HS-27A (cell line): ENCODE measurements at regions not wholly inside any gene's neighbourhood (a gene's known extent, or its start where the extent isn't known, plus 50 kb on each side); places are given as distances from the start of the nearest gene placed in this dataset.
A peak's percentile ranks its signal among the peaks of the same experiment; 100 is the strongest.
"Not testable (repeated sequence)": the region's sequence is repeated elsewhere in the genome, so short reads cannot be mapped to it uniquely, and the experiment has no call there.

Source experiments
- DNase-seq: peaks from one replicate; pipeline ENCODE4 v3.0.0-alpha.2; 2012; ENCODE audit warnings: low read depth, missing footprints

DNA sequence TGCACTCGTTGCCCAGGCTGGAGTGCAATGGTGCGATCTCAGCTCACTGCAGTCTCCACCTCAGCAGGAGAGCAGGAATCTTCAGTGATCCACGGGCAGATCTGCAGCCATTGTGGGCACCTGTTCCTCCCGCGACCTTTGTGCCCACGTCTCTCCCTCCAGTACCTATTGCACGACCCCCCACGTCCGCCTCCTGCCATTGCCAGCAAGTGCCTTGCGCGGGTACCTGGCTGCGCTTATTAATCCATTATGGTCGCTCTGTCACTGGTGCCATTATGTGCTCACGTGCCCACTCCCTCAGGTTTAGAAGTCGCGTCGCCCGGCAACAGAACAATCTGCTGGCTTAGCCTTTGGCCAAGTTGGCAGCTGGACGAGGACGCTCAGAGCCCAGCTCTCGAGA, 146.2 kb upstream of the C1QTNF3 start:
- not testable (repeated sequence) for DNase-seq

DNA sequence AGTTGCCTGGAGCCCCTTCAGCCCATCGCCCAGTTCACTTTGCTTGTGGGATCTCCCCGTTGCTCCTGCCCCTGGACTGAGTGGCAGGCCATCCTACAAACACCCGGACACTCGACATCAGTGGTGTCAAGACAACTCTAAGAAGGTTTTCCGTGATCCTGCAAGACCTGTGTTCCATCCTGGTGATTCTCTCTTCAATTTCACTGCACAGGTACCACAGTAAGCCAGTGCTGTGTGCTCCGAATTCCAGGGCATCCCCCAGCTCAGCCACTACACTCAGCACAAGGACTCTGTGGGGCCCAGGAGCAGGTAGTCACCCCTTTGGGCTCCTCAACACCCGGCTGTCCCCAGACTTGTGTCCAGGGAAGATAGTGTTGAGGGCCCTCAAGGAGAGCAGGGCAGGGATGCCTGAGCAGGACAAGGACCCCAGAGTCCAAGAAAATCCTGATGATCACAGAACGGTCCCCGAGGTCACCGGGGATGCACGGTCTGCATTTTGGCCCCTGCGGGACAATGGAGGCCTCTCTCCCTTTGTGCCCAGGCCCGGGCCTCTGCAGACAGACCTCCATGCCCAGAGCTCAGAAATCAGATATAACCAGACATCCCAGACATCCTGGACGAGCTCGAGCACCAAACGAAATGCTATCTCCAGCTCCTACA, 146.9 kb upstream of the C1QTNF3 start:
- DNase-seq: not testable (repeated sequence)

DNA sequence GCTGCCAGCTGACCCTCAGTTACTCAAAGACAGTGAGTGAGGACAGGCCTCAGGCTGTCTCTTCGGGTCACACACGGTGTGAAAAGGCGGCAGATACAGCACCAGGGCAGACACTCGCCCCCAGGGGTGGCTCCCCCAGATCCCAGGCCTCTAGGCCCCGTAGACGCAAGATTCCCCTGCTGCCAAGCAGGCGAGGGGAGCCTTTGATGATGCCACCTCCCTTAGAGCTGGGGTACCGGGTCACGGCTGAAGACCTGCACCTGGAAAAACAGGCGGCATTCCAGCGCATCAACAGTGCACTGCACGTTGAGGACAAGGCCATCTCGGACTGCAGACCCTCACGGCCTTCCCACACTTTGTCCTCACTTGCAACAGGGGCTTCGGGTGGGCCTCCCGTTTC, 147.5 kb upstream of the C1QTNF3 start:
- DNase-seq: not testable (repeated sequence)

DNA sequence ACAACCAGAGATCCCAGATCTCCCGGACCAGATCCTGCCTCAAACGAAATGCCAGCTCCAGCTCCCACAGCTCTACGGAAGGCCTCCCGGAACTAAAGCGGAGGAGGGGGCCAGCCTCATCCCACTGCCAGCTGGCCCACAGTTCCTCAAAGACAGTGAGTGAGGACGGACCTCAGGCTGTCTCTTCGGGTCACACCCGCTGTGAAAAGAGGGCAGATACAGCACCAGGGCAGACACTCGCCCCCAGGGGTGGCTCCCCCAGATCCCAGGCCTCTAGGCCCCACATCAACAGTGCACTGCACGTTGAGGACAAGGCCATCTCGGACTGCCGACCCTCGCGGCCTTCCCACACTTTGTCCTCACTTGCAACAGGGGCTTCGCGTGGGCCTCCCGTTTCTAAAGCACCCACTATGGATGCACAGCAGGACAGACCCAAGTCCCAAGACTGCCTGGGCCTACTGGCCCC, 148.3 kb upstream of the C1QTNF3 start:
- not testable (repeated sequence) for DNase-seq

DNA sequence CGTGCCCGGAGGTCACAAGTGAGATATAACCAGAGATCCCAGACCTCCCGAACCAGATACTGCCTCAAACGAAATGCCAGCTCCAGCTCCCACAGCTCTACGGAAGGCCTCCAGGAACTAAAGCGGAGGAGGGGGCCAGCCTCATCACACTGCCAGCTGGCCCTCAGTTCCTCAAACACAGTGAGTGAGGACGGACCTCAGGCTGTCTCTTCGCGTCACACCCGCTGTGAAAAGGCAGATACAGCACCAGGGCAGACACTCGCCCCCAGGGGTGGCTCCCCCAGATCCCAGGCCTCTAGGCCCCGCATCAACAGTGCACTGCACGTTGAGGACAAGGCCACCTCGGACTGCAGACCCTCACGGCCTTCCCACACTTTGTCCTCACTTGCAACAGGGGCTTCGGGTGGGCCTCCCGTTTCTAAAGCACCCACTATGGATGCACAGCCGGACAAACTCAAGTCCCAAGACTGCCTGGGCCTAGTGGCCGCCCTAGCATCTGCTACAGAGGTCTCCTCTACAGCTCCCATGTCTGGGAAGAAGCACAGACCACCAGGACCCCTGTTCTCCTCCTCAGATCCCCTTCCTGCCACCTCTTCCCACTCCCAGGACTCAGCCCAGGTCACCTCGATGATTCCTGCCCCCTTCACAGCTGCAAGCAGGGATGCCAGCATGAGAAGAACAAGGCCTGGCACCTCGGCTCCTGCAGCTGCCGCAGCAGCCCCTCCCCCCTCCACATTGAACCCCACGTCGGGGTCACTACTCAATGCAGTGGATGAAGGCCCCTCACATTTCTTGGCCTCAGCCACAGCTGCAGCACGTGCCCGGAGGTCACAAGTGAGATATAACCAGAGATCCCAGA, 149.3 kb upstream of the C1QTNF3 start:
- not testable (repeated sequence) for DNase-seq

DNA sequence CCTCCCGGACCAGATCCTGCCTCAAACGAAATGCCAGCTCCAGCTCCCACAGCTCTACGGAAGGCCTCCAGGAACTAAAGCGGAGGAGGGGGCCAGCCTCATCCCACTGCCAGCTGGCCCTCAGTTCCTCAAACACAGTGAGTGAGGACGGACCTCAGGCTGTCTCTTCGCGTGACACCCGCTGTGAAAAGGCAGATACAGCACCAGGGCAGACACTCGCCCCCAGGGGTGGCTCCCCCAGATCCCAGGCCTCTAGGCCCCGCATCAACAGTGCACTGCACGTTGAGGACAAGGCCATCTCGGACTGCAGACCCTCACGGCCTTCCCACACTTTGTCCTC, 149.9 kb upstream of the C1QTNF3 start:
- DNase-seq: not testable (repeated sequence)

DNA sequence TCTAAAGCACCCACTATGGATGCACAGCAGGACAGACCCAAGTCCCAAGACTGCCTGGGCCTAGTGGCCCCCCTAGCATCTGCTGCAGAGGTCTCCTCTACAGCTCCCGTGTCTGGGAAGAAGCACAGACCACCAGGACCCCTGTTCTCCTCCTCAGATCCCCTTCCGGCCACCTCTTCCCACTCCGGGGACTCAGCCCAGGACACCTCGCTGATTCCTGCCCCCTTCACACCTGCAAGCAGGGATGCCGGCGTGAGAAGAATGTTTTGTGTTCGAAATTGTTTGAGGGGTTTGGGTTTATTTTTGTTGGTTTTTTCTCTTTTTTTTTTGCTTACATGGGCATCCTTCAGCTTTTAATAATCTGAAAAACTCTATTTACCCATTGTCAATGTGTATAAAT, 150.3 kb upstream of the C1QTNF3 start:
- not testable (repeated sequence) for DNase-seq

DNA sequence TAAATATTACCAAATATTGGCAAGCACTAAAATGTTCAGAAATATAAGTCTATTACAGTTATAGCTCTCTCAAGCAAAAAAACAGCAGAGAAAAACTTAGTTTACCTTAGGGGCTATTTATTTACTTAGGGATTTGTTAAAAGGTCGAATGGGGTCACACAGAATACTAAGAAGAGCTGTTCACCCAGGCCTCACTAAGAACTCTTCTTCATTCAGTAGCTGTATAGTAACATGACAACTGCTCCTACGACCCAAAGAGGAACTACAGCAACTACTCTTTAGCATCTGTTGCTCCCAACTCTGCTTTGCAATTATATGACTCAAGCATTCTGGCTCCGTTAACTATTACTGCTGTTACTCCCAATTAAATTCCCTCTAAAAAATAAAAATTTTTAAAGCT, 150.8 kb upstream of the C1QTNF3 start:
- not testable (repeated sequence) for DNase-seq

DNA sequence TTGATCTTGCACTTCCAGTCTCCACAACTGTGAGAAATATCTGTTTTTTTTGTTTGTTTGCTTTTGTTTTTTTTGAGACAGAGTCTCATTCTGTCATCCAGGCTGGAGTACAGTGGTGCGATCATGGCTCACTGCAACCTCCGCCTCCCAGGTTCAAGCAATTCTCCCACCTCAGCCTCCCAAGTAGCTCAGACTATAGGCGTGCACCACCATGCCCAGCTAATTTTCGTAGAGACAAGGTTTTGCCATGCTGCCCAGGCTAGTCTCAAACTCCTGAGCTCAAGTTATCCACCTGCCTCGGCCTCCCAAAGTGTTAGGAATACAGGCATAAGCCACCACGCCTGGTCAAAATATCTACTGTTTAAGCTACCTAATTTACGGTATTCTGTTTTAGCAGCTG, 153.1 kb upstream of the C1QTNF3 start:
- not testable (repeated sequence) for DNase-seq

DNA sequence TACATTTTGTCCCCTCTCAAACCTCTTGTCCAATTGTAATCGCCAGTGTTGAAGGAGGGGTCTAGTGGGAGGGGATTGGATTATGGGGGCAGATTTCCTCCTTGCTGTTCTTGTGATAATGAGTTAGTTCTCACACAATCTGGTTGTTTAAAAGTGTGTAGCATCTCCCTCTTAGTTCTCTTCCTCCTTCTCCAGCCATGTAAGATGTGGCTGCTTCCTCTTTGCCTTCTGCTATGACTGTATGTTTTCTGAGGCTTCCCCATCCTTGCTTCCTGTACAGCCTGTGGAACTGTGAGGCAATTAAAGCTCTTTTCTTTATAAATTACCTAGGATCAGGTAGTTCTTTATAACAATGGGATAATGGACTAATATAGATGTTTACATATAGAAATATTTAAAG, 162.3 kb upstream of the C1QTNF3 start:
- DNase-seq: not testable (repeated sequence)

DNA sequence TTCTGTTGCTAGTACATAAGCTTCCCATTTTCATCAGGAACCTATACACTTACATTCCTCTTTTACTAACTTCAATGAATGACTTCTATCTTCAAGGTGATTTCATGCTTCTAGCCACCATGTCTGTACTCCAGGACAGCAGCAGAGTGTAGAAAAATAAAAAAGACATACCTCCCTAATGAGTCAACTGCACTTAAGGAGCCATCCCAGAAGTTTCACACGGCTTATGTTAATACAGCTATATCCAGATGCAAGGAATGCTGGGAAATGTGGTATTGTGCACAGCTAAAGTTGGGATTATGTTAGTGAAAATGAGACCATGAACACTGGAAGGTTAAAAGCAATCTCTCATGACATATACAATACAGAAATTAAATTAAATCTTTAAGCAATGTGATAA, 174.4 kb upstream of the C1QTNF3 start:
- DNase-seq: peak; percentile 22

DNA sequence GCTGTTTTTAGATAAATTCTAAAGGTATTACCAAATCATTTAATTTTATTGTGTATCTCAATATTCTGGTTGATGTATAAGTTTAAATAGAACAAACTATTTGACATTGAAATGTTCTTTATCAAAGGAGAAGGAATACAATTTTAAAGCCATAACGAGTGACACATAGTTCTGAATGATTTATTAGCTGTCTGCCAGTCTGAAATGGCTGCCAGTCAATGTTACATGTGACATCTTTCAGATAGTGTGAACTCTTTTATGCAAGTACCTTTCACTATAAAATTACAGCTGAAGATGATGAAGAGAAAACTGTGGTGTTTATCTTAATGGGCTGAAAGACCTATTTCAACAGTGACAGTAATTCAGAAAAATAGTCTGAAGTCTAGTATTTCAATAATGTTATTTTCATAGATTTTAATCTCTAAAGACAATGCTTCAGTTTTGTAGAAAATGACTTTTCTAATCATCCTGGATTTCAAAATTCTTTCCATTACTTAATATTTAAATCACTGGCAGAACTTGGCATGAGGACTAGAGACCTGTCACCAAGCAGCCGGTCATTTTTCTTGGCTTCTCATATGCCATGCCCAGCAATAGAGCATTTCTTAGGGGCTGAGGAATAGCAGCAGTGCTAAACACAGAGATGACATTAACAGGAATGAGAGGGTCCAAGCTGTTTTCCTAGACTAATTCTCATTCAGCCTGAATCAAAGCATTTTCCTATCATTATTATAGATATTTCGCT, 178.5 kb upstream of the C1QTNF3 start:
- DNase-seq: not testable (repeated sequence)

DNA sequence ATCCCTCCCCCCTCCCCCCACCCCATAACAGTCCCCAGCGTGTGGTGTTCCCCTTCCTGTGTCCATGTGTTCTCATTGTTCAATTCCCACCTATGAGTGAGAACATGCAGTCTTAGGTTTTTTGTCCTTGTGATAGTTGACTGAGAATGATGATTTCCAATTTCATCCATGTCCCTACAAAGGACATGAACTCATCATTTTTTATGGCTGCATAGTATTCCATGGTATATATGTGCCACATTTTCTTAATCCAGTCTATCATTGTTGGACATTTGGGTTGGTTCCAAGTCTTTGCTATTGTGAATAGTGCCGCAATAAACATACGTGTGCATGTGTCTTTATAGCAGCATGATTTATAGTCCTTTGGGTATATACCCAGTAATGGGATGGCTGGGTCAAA, 180.1 kb upstream of the C1QTNF3 start:
- not testable (repeated sequence) for DNase-seq

DNA sequence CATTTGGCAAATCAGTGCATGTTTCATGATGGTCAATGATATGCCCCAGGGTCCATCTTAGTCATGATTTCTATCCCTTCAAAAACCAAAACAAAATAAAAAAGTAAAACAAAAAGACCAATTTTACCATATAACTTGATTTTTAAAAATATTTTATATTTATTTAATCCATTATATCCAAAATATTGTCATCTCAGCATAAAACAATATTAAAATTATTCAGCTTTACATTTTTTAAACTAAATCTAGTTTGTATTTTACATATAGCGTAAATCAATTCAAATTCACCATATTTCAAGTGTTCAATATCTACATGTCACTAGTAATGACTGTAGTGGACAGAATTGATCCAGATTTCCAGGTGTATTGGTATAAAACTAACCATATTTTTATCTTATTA, 187.4 kb upstream of the C1QTNF3 start:
- DNase-seq: not testable (repeated sequence)

DNA sequence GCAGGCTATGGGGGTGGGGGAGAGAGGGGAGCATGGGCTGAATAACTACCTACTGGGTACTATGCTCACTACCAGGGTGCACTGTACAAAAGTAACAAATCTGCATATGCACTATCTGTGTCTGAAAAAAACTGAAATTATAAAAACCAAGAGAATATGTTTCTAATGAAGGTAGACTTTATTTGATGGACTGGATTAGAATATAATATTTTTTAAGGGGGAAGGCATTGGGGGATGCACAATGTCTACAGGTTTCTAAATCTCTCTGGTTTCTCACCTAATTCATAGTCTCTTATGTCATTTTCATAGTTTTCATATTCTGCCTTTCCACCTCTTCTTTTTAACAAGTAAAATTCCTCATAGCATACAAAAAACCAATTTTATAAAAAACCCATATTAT, 200.8 kb upstream of the C1QTNF3 start:
- DNase-seq: not testable (repeated sequence)

DNA sequence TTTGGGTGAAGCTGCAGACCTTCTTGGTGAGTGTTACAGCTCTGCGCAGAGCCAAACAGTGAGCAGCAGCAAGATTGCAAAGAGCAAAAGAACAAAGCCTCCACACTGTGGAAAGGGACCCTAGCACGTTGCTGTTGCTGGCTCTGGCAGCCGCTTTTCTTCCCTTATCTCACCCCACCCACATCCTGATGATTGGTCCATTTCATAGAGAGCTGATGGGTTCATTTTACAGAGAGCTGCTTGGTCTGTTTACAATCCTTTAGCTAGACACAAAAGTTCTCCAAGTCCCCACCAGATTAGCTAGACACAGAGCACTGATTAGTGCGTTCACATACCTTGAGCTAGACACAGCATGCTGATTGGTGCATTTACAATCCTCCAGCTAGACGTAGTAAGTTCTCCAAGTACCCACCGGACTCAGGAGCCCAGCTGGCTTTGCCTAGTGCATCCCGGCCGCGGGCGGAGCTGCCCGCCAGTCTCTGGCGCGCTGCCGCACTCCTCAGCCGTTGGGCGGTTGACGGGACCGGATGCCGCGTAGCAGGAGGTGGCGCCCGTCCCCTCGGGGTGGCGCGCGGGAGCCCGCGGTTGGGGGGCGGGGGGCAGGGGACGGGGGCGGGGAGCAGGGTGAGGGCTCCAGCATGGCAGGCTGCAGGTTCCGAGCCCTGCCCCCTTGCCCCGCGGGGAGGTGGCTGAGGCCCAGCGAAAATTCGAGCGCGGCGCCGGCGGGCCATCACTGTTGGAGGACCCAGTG, 201.4 kb upstream of the C1QTNF3 start:
- DNase-seq: peak; percentile 41

DNA sequence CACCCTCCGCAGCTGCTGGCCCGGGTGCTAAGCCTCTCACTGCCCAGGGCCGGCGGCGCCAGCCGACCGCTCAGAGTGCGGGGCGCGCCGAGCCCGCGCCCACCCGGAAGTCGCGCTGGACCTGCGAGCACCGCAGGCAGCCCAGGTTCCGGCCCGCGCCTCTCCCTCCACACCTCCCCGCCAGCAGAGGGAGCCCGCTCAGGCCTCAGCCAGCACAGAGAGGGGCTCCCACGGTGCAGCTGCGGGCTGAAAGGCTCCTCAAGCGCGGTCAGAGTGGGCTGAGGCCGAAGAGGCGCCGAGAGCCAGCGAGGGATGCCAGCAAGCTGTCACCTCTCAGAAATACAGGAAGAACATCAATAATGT, 202.0 kb upstream of the C1QTNF3 start:
- DNase-seq: not testable (repeated sequence)

DNA sequence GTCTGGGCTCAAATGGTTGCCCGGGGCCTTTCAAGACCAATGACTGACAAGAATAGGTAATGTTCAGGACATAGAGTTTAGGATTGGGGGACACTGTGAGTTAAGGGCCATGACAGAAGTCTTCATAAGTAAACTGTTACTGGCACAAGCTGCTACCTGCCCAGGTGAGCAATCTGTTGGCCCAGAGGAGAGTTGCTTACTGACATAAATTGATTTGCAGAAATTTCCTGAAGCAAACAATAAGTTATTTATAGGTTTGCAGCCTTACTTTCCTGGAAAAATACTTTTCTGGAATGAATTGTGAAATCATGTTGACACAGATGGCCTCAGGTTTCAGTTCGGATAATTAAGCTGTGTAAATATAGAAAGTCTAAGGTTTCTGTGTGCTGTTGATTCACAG, 202.8 kb upstream of the C1QTNF3 start:
- DNase-seq: not testable (repeated sequence)

DNA sequence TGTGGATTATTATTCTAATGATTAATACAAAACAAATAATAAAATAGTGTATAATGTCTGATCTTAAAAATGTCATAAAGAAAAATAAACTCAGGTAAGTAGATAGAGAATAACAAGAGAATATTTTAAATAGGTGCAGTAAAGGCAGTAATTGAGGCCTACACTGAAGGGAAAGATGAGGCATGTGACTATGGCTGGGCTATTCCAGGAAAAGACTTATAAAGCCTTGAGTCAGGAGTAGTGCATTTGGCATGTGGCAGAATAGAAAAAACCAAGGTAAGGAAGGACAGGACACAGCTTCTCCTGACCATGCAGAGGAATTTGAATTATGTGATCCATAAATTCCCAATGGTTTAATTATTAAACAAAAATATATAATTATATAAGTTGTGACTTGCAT, 215.6 kb upstream of the C1QTNF3 start:
- not testable (repeated sequence) for DNase-seq

DNA sequence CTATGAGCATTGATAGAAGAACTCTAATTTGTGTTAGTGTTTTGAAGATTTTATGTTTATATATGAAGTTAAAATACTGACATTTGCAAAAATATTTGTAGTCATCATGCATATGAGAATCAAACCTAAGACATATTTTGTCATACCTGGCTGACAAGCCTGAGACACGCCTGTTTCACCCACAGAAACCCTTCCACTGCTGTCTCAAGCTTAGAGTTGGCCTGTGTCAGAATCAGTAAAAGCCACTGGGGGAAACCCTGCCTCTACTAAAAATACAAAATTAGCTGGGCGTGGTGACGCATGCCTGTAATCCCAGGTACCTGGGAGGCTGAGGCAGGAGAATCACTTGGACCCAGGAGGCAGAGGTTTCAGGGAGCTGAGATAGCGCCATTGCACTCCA, 218.0 kb upstream of the C1QTNF3 start:
- DNase-seq: not testable (repeated sequence)

DNA sequence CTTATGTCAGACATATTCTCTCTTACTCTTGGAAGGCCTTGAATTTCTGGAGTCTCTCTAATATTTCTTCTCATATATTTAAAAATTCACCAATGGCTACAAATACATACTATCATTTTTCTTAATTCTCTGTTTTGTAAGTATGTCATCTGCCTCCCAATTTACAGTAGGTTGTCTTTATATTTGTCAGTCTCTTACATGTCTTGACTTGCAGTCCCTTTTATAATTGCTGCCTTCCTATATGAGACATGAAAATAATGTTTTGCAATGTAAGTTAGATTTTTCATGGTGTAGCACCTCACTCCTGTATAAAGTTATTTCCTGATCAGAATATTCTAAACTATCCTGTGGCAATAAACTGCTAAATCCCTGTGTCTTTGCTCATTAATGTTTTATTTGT, 223.1 kb upstream of the C1QTNF3 start:
- not testable (repeated sequence) for DNase-seq

DNA sequence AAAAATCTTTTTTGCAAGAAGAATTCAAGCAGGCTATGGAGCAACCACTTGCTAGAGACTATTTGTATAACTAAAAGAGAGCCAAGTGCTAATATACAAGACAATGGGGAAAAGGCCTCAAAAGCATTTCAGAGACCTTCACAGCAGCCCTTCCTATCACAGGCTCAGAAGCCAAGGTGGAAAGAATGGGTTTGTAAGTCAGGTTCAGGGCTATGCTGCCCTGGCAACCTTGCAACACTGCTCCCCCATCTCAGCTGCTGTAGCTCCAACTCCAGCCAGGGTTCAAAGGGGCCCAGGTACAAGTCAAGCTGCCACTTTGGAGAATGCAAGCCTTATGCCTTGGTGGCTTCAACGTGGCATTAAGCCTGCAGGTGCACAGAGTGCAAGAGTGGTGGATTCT, 253.7 kb upstream of the C1QTNF3 start:
- not testable (repeated sequence) for DNase-seq
